CD4-positive, alpha-beta T cell treated with Interleukin-17A for 4 hours (primary cell): ENCODE measurements at regions not wholly inside any gene's neighbourhood (a gene's known extent, or its start where the extent isn't known, plus 50 kb on each side); places are given as distances from the start of the nearest gene placed in this dataset.

Experiments used
- DNase-seq: peaks from one replicate; pipeline ENCODE4 v3.0.0-alpha.2; 2020; ENCODE audit warnings: mixed read lengths

- DNase-seq = no peak
Observed at GRCh38 chr4:54986095-54986846, 139.1 kb downstream of the KDR start.

GRCh38 chr4:54976682-54977081 lies 148.7 kb downstream of the KDR start:
- DNase-seq = no peak

GRCh38 chr4:54976031-54976430 lies 149.4 kb downstream of the KDR start:
- DNase-seq = no peak

GRCh38 chr4:54973784-54974183 lies 151.6 kb downstream of the KDR start:
- no peak for DNase-seq

- no peak for DNase-seq
Observed at GRCh38 chr4:54971474-54971950, 153.9 kb downstream of the KDR start.

GRCh38 chr4:54967289-54967688 lies 158.1 kb downstream of the KDR start:
- DNase-seq = no peak

GRCh38 chr4:54961357-54961975 lies 163.9 kb downstream of the KDR start:
- peak; percentile 11 for DNase-seq

GRCh38 chr4:54959651-54960116 lies 165.7 kb downstream of the KDR start:
- no peak for DNase-seq

GRCh38 chr4:54959131-54959530 lies 166.3 kb downstream of the KDR start:
- no peak for DNase-seq

- DNase-seq = peak; percentile 27
Observed at GRCh38 chr4:54958236-54958635, 167.2 kb downstream of the KDR start.

GRCh38 chr4:54954656-54955388 lies 170.6 kb downstream of the KDR start:
- DNase-seq = no peak

- no peak for DNase-seq
Observed at GRCh38 chr4:54946741-54947140, 178.7 kb downstream of the KDR start.

- peak; percentile 7 for DNase-seq
Observed at GRCh38 chr4:54945838-54946237, 179.6 kb downstream of the KDR start.

- peak; percentile 48 for DNase-seq
Observed at GRCh38 chr4:54942721-54943120, 182.7 kb downstream of the KDR start.

GRCh38 chr4:54941994-54942552 lies 183.3 kb downstream of the KDR start:
- DNase-seq = peak; percentile 61

GRCh38 chr4:54940996-54941865 lies 184.2 kb downstream of the KDR start:
- peak; percentile 43 for DNase-seq

- no peak for DNase-seq
Observed at GRCh38 chr4:54937501-54937900, 187.9 kb downstream of the KDR start.

GRCh38 chr4:54933579-54933978 lies 191.8 kb downstream of the KDR start:
- no peak for DNase-seq

- DNase-seq = no peak
Observed at GRCh38 chr4:54930226-54930625, 195.2 kb downstream of the KDR start.

- DNase-seq = no peak
Observed at GRCh38 chr4:54929459-54929858, 195.9 kb downstream of the KDR start.

- DNase-seq = no peak
Observed at GRCh38 chr4:54924891-54925290, 200.5 kb downstream of the KDR start.

- DNase-seq = no peak
Observed at GRCh38 chr4:54915276-54915675, 210.1 kb downstream of the KDR start.
